SK-N-SH (cell line): ENCODE measurements at regions not wholly inside any gene's neighbourhood (a gene's known extent, or its start where the extent isn't known, plus 50 kb on each side); places are given as distances from the start of the nearest gene placed in this dataset.

Source experiments
- CTCF ChIA-PET: fragments of 300-600, 350-600 bp; formaldehyde crosslinking; extraction: SDS; loops from one replicate; lab custom pipeline; 2021; lab: Yijun Ruan, JAX
- POLR2A ChIA-PET: fragments of 350-600 bp; sonication (Branson Sonifier 250); formaldehyde crosslinking; extraction: SDS; loops from one replicate; lab custom pipeline; 2020; ENCODE audit warnings: antibody characterized with exemption, inconsistent platforms; lab: Yijun Ruan, JAX
- DNase-seq: peaks from one replicate; pipeline ENCODE4 v3.0.0; 2012
- H2AFZ ChIP-seq: fragments of 200-600 bp; sonication (generic); 2 replicates; pipeline ENCODE4 v1.8.1; 2016; ENCODE audit warnings: antibody characterized with exemption, mild to moderate bottlenecking, low read depth
- H3F3A ChIP-seq: fragments of 200-600 bp; sonication (generic); replicated peaks from 2 replicates; pipeline ENCODE3; 2016; ENCODE audit warnings: antibody characterized with exemption, mild to moderate bottlenecking; ENCODE audit not compliant: insufficient read depth
- H3K27ac ChIP-seq, 2 experiments: fragments of 200-500 bp in 1 of 2; fragments of 200-600 bp in 1 of 2; sonication (Bioruptor generic) in 1 of 2; sonication (generic), shearing (Covaris generic) in 1 of 2; 2 replicates each; pipeline versions ENCODE4 v1.5.1 to v1.6.1; 2014 to 2016; ENCODE audit warnings: low read depth in 2 of 2, inconsistent platforms in 1 of 2, low read length in 1 of 2, mild to moderate bottlenecking in 1 of 2, mixed read lengths in 1 of 2
- H3K27me3 ChIP-seq: fragments of 200-600 bp; sonication (generic), shearing (Covaris generic); 2 replicates; pipeline ENCODE4 v1.6.1; 2016; ENCODE audit warnings: mixed run types; ENCODE audit not compliant: insufficient read depth
- H3K36me3 ChIP-seq, 2 experiments: fragments of 200-500 bp in 1 of 2; fragments of 200-600 bp in 1 of 2; sonication (Bioruptor generic) in 1 of 2; sonication (generic) in 1 of 2; replicated peaks in 1 of 2; 2 replicates each; pipeline versions ENCODE3 to v1.5.1; 2014 to 2016; ENCODE audit warnings: low read length in 1 of 2, mild to moderate bottlenecking in 1 of 2; ENCODE audit not compliant: insufficient read depth in 2 of 2, control insufficient read depth in 1 of 2
- H3K4me1 ChIP-seq, 2 experiments: fragments of 200-500 bp in 1 of 2; fragments of 200-600 bp in 1 of 2; sonication (Bioruptor generic) in 1 of 2; sonication (generic), shearing (Covaris generic) in 1 of 2; 2 replicates each; pipeline versions ENCODE4 v1.5.1 to v1.6.1; 2014 to 2016; ENCODE audit warnings: low read depth in 1 of 2, low read length in 1 of 2, mixed run types in 1 of 2; ENCODE audit not compliant: insufficient read depth in 2 of 2, control insufficient read depth in 1 of 2
- H3K4me2 ChIP-seq: fragments of 200-600 bp; sonication (generic), shearing (Covaris generic); 2 replicates; pipeline ENCODE4 v1.6.1; 2017; ENCODE audit warnings: mixed run types
- H3K4me3 ChIP-seq, 2 experiments: fragments of 200-500 bp in 1 of 2; fragments of 200-600 bp in 1 of 2; sonication (Bioruptor generic) in 1 of 2; sonication (generic), shearing (Covaris generic) in 1 of 2; 2 replicates each; pipeline versions ENCODE4 v1.5.1 to v1.8.1; 2014 to 2016; ENCODE audit warnings: low read depth in 2 of 2, inconsistent platforms in 1 of 2, low read length in 1 of 2, mild to moderate bottlenecking in 1 of 2, mixed read lengths in 1 of 2, moderate library complexity in 1 of 2
- H3K79me2 ChIP-seq: fragments of 200-600 bp; sonication (generic); 2 replicates; pipeline ENCODE4 v1.8.1; 2017; ENCODE audit warnings: mild to moderate bottlenecking; ENCODE audit not compliant: insufficient read depth
- H3K9ac ChIP-seq: fragments of 200-600 bp; sonication (generic); 2 replicates; pipeline ENCODE4 v1.6.1; 2017; ENCODE audit warnings: mixed run types
- H3K9me2 ChIP-seq: fragments of 200-600 bp; sonication (generic); 2 replicates; pipeline ENCODE4 v1.6.1; 2017; ENCODE audit warnings: mixed run types
- H3K9me3 ChIP-seq: fragments of 200-600 bp; sonication (generic); 2 replicates; pipeline ENCODE4 v1.6.1; 2017; ENCODE audit warnings: mixed run types, mild to moderate bottlenecking, moderate library complexity
- H4K20me1 ChIP-seq: fragments of 200-600 bp; sonication (generic); 2 replicates; pipeline ENCODE4 v1.6.1; 2017; ENCODE audit warnings: mild to moderate bottlenecking, mixed run types; ENCODE audit not compliant: insufficient read depth
- EP300 ChIP-seq, 2 experiments: IDR thresholded peaks; 2 replicates each; pipeline versions ENCODE4 v1.4.0 to v1.6.1; 2012; ENCODE audit warnings: borderline replicate concordance in 1 of 2, low read depth in 1 of 2, low read length in 1 of 2
- EZH2phosphoT487 ChIP-seq: fragments of 200-600 bp; sonication (generic); IDR thresholded peaks from 2 replicates; pipeline ENCODE4 v1.6.1; 2017; ENCODE audit warnings: low read depth, mixed run types, mild to moderate bottlenecking, antibody characterized with exemption, moderate library complexity, borderline replicate concordance
- FOSL2 ChIP-seq: IDR thresholded peaks from 2 replicates; pipeline ENCODE4 v1.4.0; 2012; ENCODE audit warnings: low read depth, mild to moderate bottlenecking, moderate library complexity, borderline replicate concordance
- FOXJ3 ChIP-seq: sonication (generic); formaldehyde crosslinking; IDR thresholded peaks from 2 replicates; pipeline ENCODE4 v1.5.1; 2020; ENCODE audit warnings: mild to moderate bottlenecking, missing genetic modification reagents
- FOXM1 ChIP-seq: IDR thresholded peaks from 2 replicates; pipeline ENCODE4 v1.4.0; 2012; ENCODE audit warnings: low read depth, mild to moderate bottlenecking
- GABPA ChIP-seq: IDR thresholded peaks from 2 replicates; pipeline ENCODE4 v1.4.0; 2012; ENCODE audit warnings: low read depth, mild to moderate bottlenecking
- IRF3 ChIP-seq: fragments of 150-350 bp; IDR thresholded peaks from 2 replicates; pipeline ENCODE4 v1.6.1; 2016; ENCODE audit warnings: mild to moderate bottlenecking, low read depth, low read length
- JUND ChIP-seq: IDR thresholded peaks from 2 replicates; pipeline ENCODE4 v1.4.0; 2012
- MAX ChIP-seq: IDR thresholded peaks from 2 replicates; pipeline ENCODE4 v1.4.0; 2012; ENCODE audit warnings: low read depth
- MXI1 ChIP-seq: IDR thresholded peaks from 2 replicates; pipeline ENCODE4 v1.6.1; 2012; ENCODE audit warnings: mild to moderate bottlenecking, low read depth, low read length, improper control_type of control experiment
- PBX3 ChIP-seq: IDR thresholded peaks from 2 replicates; pipeline ENCODE4; 2012
- POLR2AphosphoS5 ChIP-seq: IDR thresholded peaks from 2 replicates; pipeline ENCODE4 v1.6.1; 2012; ENCODE audit warnings: low read depth, low read length
- RCOR1 ChIP-seq: fragments of 150-350 bp; IDR thresholded peaks from 2 replicates; pipeline ENCODE4 v1.6.1; 2017; ENCODE audit warnings: antibody characterized with exemption, low read length
- RXRA ChIP-seq: IDR thresholded peaks from 2 replicates; pipeline ENCODE4 v1.4.0; 2012; ENCODE audit warnings: low read depth, mild to moderate bottlenecking, borderline replicate concordance
- SIN3A ChIP-seq: IDR thresholded peaks from 2 replicates; pipeline ENCODE4 v1.6.1; 2012; ENCODE audit warnings: low read depth, mild to moderate bottlenecking, low read length, moderate library complexity, borderline replicate concordance
- TCF12 ChIP-seq: IDR thresholded peaks from 2 replicates; pipeline ENCODE4 v1.4.0; 2012
- USF1 ChIP-seq: IDR thresholded peaks from 2 replicates; pipeline ENCODE4 v1.4.0; 2012; ENCODE audit warnings: low read depth, borderline replicate concordance
- YY1 ChIP-seq: IDR thresholded peaks from 2 replicates; pipeline ENCODE4 v1.4.0; 2012; ENCODE audit warnings: low read depth, mild to moderate bottlenecking
- WGBS: methylation state at CpG from one replicate; pipeline ENCODE4 v1.1.6; 2017; ENCODE audit warnings: low lambda C conversion rate; 5-methylcytosine and 5-hydroxymethylcytosine counted together

GRCh38 chr12:18863769-18864500 lies 126.0 kb downstream of the CAPZA3 start:
- H3K9me2 ChIP-seq, result no peaks in the 10 kb centered on the region
- no peaks in the 10 kb centered on the region for H3K36me3 ChIP-seq
- H3K27me3 ChIP-seq, result no peaks in the 10 kb centered on the region
- no peak for TF ChIP-seq JUND
- TF ChIP-seq FOXJ3 (CRISPR knock-in tag), result no peak
- no peak for TF ChIP-seq IRF3
- WGBS, result 67% methylated on average over 3 of the region's 3 CpGs
- ChIA-PET POLR2A (no interaction called here), CTCF (no interaction called here)
- H4K20me1 ChIP-seq, result no peaks in the 10 kb centered on the region
- H3K4me1 ChIP-seq, result peaks cover 0 to 4% of the 10 kb centered on the region in 2 experiments; a peak in 2 of 4 replicates
- no peak overlapping the region for H2AFZ ChIP-seq
- no peak overlapping the region for H3K27ac ChIP-seq
- H3K9me3 ChIP-seq, result peaks cover 4% of the 10 kb centered on the region; the same call in 1 of the 2 replicates
- no peak for DNase-seq
- H3K4me3 ChIP-seq, result no peak overlapping the region
- H3K9ac ChIP-seq, result no peak overlapping the region
- no peaks in the 10 kb centered on the region for H3F3A ChIP-seq
- H3K79me2 ChIP-seq, result no peaks in the 10 kb centered on the region
- no peak overlapping the region for H3K4me2 ChIP-seq

- Histone ChIP-seq H3K36me3 (no peaks in the 10 kb centered on the region), H3K4me3 (peak overlapping the region in 1 of 2 experiments; percentile 20; a peak in 1 of 4 replicates), H3K9ac (peak overlapping the region; percentile 5; the same call in 1 of the 2 replicates), H3K4me1 (peaks cover 0 to 9% of the 10 kb centered on the region in 2 experiments; a peak in 2 of 4 replicates), H3K27ac (peak overlapping the region; percentile 67 to 80; a peak in 3 of 4 replicates), H3K4me2 (peak overlapping the region; percentile 63), H3K9me2 (no peaks in the 10 kb centered on the region), H3K79me2 (no peaks in the 10 kb centered on the region), H3K9me3 (peaks cover 4% of the 10 kb centered on the region; the same call in 1 of the 2 replicates), H3K27me3 (no peaks in the 10 kb centered on the region), H4K20me1 (no peaks in the 10 kb centered on the region), H3F3A (no peaks in the 10 kb centered on the region), H2AFZ (peak overlapping the region; percentile 51; the same call in 1 of the 2 replicates)
- WGBS, result 14% methylated on average over 5 of the region's 5 CpGs
- CTCF ChIA-PET, result interaction anchor here (1.2 kb wide), 1 partner anchor 321 kb away, joined by 5 read pairs; no protein-coding TSS in a partner anchor
- TF ChIP-seq MXI1 (no peak), SIN3A (no peak), YY1 (no peak), EP300 (IDR thresholded peaks at IDR 0.05; ENCODE audit: borderline replicate concordance in 1 of 2, low read depth in 1 of 2, low read length in 1 of 2) (peak in 1 of 2 experiments; percentile 68; a peak in 1 of 4 replicates), GABPA (no peak), JUND (peak; percentile 86), RXRA (peak; percentile 88; the same call in 1 of the 2 replicates), PBX3 (peak; percentile 64; the same call in 1 of the 2 replicates), POLR2AphosphoS5 (peak; percentile 48; the same call in 1 of the 2 replicates), EZH2phosphoT487 (no peak), RCOR1 (no peak), TCF12 (peak; percentile 97), MAX (0 out of 2 replicates have a peak, but pooled peaks have one; percentile 23), FOSL2 (peak; percentile 88), FOXM1 (no peak), USF1 (0 out of 2 replicates have a peak, but pooled peaks have one; percentile 32)
- POLR2A ChIA-PET, result no interaction called here
- DNase-seq, result peak; percentile 0
Measured at GRCh38 chr12:18864900-18865561, 127.1 kb downstream of the CAPZA3 start.
